Heart right ventricle (tissue), 16 donors: ENCODE measurements at regions not wholly inside any gene's neighbourhood (a gene's known extent, or its start where the extent isn't known, plus 50 kb on each side); places are given as distances from the start of the nearest gene placed in this dataset.

Experiments used
- ATAC-seq, 8 donors: fragments of 200-7000 bp; cut with Tn5 transposase; one replicate each; pipeline ENCODE4 v1.9.1; 2020; ENCODE audit warnings: mild to moderate bottlenecking in 8 of 8, moderate library complexity in 8 of 8, moderate number of reproducible peaks in 1 of 8
- DNase-seq, 2 donors: peaks; one replicate each; pipeline ENCODE4 v3.0.0-alpha.2; 2020
- H3K27ac ChIP-seq, 10 donors: fragments of 200-600 bp; sonication (generic) in 2 of 10; one replicate each; pipeline versions ENCODE4 v1.5.0 to v1.8.0; 2020 to 2022; ENCODE audit warnings: mild to moderate bottlenecking in 3 of 10
- H3K27me3 ChIP-seq, 7 donors: fragments of 200-600 bp; one replicate each; pipeline ENCODE4 v1.8.0; 2021 to 2022; ENCODE audit warnings: mild to moderate bottlenecking in 2 of 7
- H3K36me3 ChIP-seq, 9 donors: fragments of 200-600 bp; sonication (generic) in 1 of 9; one replicate each; pipeline versions ENCODE4 v1.5.0 to v1.8.0; 2020 to 2022; ENCODE audit warnings: mild to moderate bottlenecking in 2 of 9
- H3K4me1 ChIP-seq, 9 donors: fragments of 200-600 bp; sonication (generic) in 1 of 9; one replicate each; pipeline versions ENCODE4 v1.5.0 to v1.8.0; 2020 to 2022; ENCODE audit warnings: mild to moderate bottlenecking in 4 of 9
- H3K4me3 ChIP-seq, 10 donors: fragments of 200-600 bp; sonication (generic) in 2 of 10; one replicate each; pipeline versions ENCODE4 v1.5.0 to v1.8.0; 2020 to 2022; ENCODE audit warnings: mild to moderate bottlenecking in 7 of 10, moderate library complexity in 2 of 10
- H3K9me3 ChIP-seq, 11 donors: fragments of 200-600 bp in 10 of 11; sonication (generic) in 2 of 11; one replicate each; pipeline versions ENCODE4 v1.5.0 to v1.8.0; 2013 to 2022; ENCODE audit warnings: mild to moderate bottlenecking in 2 of 11, control low read depth in 1 of 11, moderate library complexity in 1 of 11
- CTCF ChIP-seq, 9 donors: fragments of 200-600 bp; sonication (generic) in 2 of 9; IDR thresholded peaks; one replicate each; pipeline versions ENCODE4 v1.5.0 to v1.8.0; 2021 to 2022; ENCODE audit warnings: antibody characterized with exemption in 9 of 9, mild to moderate bottlenecking in 5 of 9, moderate library complexity in 1 of 9
- WGBS, 2 donors: extraction: QIAGEN DNeasy Blood & Tissue Kit; methylation state at CpG; one replicate each; pipeline ENCODE4 v1.1.7; 2013; ENCODE audit warnings: inconsistent platforms in 1 of 2; 5-methylcytosine and 5-hydroxymethylcytosine counted together
- intact Hi-C, 10 donors: fragments of 100-400 bp; cut with DNase I; formaldehyde crosslinking; loops; one replicate each; pipeline versions ENCODE4 v1.11.1 to v1.14.2; 2022
- donor health status: Arrhythmogenic right ventricular cardiomyopathy.
- donor health status: ischemic (EF 13 %, LVEDD 7.1; RV severe dilation, severe dysfunction).
- donor health status: healthy with polysubstance abuse.
- donor health status: DM: no; HTN: yes; CAD: no.
- donor health status: DM: no; HTN: no; CAD: no.
- donor health status: ischemic (EF 25% LVEDD 6.9; RV normal size, moderate dysfunction).
- donor health status: ischemic (EF 25% LVEDD 5.7; RV mildly dilated, moderate dysfunction).
- donor health status: healthy.
- donor health status: DM: yes; HTN: yes; CAD: no.
- donor health status: Ischemic cardiomyopathy.
- donor health status: ischemic (EF 35%, LVEDD 5.7; RV mildly dilated, moderate dysfunction).
- donor health status: nonischemic (EF 11% LVEDD 7.7; RV severe dilation, severe dysfunction).
- donor health status: DM: yes; HTN: yes; CAD: no.
- donor health status: PGD.
- donor health status: ischemic (EF 29% LVEDD 5.4; RV normal size, mild dysfunction).
- donor health status: nonischemic (EF 23%, LVEDD 6.1; RV moderate dilation, normal function).

- intact Hi-C loops, result no loop called here
- Histone ChIP-seq H3K4me1 (peaks cover 0 to 14% (median 0%) of the 10 kb centered on the region in 9 donors), H3K27ac (no peak overlapping the region), H3K27me3 (no peaks in the 10 kb centered on the region), H3K4me3 (no peak overlapping the region), H3K9me3 (no peaks in the 10 kb centered on the region), H3K36me3 (peaks cover 0 to 8% (median 0%) of the 10 kb centered on the region in 9 donors)
- TF ChIP-seq CTCF (IDR thresholded peaks at IDR 0.05), result no peak
- no peak for ATAC-seq
- DNase-seq, result no peak
- WGBS, 2 donors, result 95 to 97% methylated on average over 3 of the region's 3 CpGs
Measured at GRCh38 chr1:245014247-245015029, 140.3 kb upstream of the KIF26B start.

- no peak for TF ChIP-seq CTCF (IDR thresholded peaks at IDR 0.05)
- peaks cover 0 to 7% (median 0%) of the 10 kb centered on the region in 9 donors for H3K4me1 ChIP-seq
- intact Hi-C loops, result no loop called here
- H3K4me3 ChIP-seq, result no peak overlapping the region
- H3K9me3 ChIP-seq, result no peaks in the 10 kb centered on the region
- no peaks in the 10 kb centered on the region for H3K27me3 ChIP-seq
- H3K27ac ChIP-seq, result no peak overlapping the region
- peak in 5 of 8 donors; percentile 38 to 82 (median 65) for ATAC-seq
- DNase-seq, result no peak
- H3K36me3 ChIP-seq, result no peaks in the 10 kb centered on the region
- 55 to 83% methylated on average over 8 of the region's 8 CpGs for WGBS, 2 donors
Measured at GRCh38 chr1:245010018-245010614, 144.7 kb upstream of the KIF26B start.

DNA sequence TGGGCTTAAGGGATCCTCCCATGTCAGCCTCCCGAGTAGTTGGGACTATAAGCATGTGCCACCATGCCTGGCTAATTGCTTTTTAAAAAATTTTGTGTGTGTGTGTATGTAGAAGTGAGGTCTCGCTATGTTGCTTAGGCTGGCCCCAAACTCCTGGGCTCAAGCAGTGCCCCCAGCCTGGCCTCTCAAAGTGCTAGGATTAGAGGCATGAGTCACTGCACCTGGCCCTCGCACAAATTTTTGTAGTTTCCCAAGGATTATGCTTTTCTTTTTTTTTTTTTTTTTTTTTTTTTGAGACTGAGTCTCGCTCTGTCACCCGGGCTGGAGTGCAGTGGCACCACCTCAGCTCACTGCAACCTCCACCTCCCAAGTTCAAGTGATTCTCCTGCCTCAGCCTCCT, 144.4 kb upstream of the HNRNPU start:
- ATAC-seq, result no peak

GRCh38 chr1:245007852-245008251, 143.5 kb upstream of the HNRNPU start:
- intact Hi-C loops, result no loop called here
- Histone ChIP-seq H3K4me1 (peaks cover 0 to 7% (median 0%) of the 10 kb centered on the region in 9 donors), H3K27me3 (no peaks in the 10 kb centered on the region), H3K9me3 (no peaks in the 10 kb centered on the region), H3K27ac (no peak overlapping the region), H3K36me3 (peaks cover 0 to 4% (median 0%) of the 10 kb centered on the region in 9 donors), H3K4me3 (no peak overlapping the region)
- DNase-seq, result no peak
- TF ChIP-seq CTCF (IDR thresholded peaks at IDR 0.05), result no peak
- 90 to 92% methylated on average over 5 of the region's 5 CpGs for WGBS, 2 donors
- ATAC-seq, result no peak

More for the DNA sequence above, 144.4 kb upstream of the HNRNPU start:
- no peak overlapping the region for H3K27ac ChIP-seq
- 91 to 93% methylated on average over 5 of the region's 5 CpGs for WGBS, 2 donors
- DNase-seq, result no peak
- H3K4me3 ChIP-seq, result no peak overlapping the region
- H3K27me3 ChIP-seq, result no peaks in the 10 kb centered on the region
- no peak for TF ChIP-seq CTCF (IDR thresholded peaks at IDR 0.05)
- intact Hi-C loops, result no loop called here
- no peaks in the 10 kb centered on the region for H3K36me3 ChIP-seq
- H3K4me1 ChIP-seq, result peaks cover 0 to 7% (median 0%) of the 10 kb centered on the region in 9 donors
- no peaks in the 10 kb centered on the region for H3K9me3 ChIP-seq
